ENCODE measurements at regions not wholly inside any gene's neighbourhood (a gene's known extent, or its start where the extent isn't known, plus 50 kb on each side); places are given as distances from the start of the nearest gene placed in this dataset.

DNA sequence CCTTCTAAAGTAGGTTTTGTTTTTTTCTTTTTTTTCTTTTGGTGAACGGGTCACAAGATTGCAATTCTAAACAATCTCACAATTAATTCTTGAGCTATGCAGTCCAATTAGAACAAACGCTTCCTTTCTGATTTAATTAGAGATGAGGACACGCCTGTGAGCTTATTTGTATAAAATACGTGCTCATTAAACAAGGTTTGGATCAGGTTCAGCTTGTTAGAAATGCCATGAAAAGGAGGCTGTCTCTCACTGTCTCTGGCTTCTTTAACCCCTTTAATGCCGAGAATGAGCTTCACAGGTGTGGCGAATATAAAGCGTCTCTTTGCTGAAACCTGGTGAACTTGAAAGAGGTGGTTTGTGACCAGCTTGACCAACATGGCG is 191.8 kb downstream of the GAS1 start:
- H3K4me3 ChIP-seq (ENCODE audit: low read length): no peak overlapping the region
- no peak overlapping the region for H3K9ac ChIP-seq (ENCODE audit: low read depth, low read length)
- no peak overlapping the region for H3K27ac ChIP-seq (ENCODE audit: low read length)
- H3K4me1 ChIP-seq (ENCODE audit: insufficient read depth, low read length): no peaks in the 10 kb centered on the region
- no peaks in the 10 kb centered on the region for H3K27me3 ChIP-seq (ENCODE audit: insufficient read depth, low read length)
- no peaks in the 10 kb centered on the region for H3K9me3 ChIP-seq (ENCODE audit: insufficient read depth, low read depth, low read length)
- no peaks in the 10 kb centered on the region for H3K36me3 ChIP-seq (ENCODE audit: insufficient read depth, low read depth, low read length)

DNA sequence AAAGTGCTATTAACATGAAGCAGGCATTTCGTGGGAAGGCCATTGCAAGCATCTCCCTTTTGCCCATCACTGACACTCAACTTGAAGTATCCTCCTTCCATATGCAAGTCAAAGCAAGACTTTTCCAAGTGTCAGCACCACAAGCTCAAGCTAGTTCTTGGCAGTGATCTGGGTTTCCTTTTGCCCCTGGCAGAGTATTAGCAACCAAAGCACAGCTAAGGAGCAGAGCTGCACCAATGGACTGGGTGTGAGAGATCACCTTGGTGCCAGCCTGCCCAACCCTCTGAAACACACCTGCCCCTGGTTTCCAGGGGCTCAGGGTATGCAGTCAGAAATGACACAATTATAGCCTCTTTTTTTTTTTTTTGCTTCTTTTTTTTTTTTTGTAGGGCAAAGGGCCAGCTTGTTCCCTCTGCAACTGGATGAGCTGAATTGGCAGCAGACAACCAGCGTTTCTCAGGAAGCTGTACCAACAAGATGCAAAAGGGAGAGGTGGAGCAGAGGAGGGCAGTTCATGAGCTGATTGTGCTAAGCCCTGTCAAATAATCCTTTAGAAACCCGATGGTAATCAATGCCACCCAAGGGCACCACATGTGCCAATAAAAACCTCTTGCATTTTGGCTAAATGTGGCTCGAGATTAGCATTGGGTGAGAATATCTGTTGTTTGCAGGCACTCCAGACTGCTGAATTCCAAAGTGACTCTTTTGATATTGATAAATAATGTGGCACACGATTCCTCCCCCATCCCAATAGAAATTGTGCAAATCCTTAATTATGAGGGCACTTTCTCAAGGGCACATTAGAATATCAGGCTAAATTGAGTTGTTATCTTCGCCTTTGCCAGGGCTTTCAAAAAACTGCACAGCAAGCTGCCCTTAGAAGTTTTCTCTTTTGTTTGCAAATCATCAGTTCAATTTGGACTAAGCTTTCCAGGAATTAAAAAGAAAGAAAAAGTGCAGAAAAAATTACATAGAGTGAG is 192.4 kb downstream of the GAS1 start:
- H3K4me3 ChIP-seq (ENCODE audit: low read length): no peak overlapping the region

DNA sequence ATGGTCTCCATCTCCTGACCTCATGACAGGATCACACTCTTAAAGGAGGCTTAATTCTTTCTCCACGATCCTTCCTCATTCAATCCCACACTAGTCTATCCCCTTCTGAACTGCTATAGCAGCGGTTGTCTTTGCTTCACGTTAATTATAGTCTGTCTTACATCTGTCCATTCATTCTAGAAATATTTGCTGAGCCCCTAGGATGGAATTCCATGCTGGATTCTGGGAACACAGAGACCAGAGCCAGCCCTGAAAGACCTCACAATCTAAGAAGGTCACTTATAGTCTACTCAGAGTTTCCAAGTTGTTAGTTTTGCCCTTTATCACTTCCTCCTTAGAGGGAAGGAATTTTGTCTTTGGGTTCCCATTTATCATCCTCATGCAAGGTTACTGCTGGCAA is 193.5 kb downstream of the GAS1 start:
- H3K27ac ChIP-seq (ENCODE audit: low read length): no peak overlapping the region
- H3K36me3 ChIP-seq (ENCODE audit: insufficient read depth, low read depth, low read length): no peaks in the 10 kb centered on the region
- H3K4me3 ChIP-seq (ENCODE audit: low read length): no peak overlapping the region
- H3K9ac ChIP-seq (ENCODE audit: low read depth, low read length): no peak overlapping the region
- H3K4me1 ChIP-seq (ENCODE audit: insufficient read depth, low read length): no peaks in the 10 kb centered on the region
- no peaks in the 10 kb centered on the region for H3K9me3 ChIP-seq (ENCODE audit: insufficient read depth, low read depth, low read length)
- H3K27me3 ChIP-seq (ENCODE audit: insufficient read depth, low read length): no peaks in the 10 kb centered on the region

More for the DNA sequence above, 192.4 kb downstream of the GAS1 start:
- no peaks in the 10 kb centered on the region for H3K36me3 ChIP-seq (ENCODE audit: insufficient read depth, low read depth, low read length)
- H3K27me3 ChIP-seq (ENCODE audit: insufficient read depth, low read length): no peaks in the 10 kb centered on the region
- no peak overlapping the region for H3K9ac ChIP-seq (ENCODE audit: low read depth, low read length)
- H3K4me1 ChIP-seq (ENCODE audit: insufficient read depth, low read length): no peaks in the 10 kb centered on the region
- H3K9me3 ChIP-seq (ENCODE audit: insufficient read depth, low read depth, low read length): no peaks in the 10 kb centered on the region
- no peak overlapping the region for H3K27ac ChIP-seq (ENCODE audit: low read length)

- Histone ChIP-seq H3K9me3 (ENCODE audit: insufficient read depth, low read depth, low read length) (no peaks in the 10 kb centered on the region), H3K4me1 (ENCODE audit: insufficient read depth, low read length) (no peaks in the 10 kb centered on the region), H3K36me3 (ENCODE audit: insufficient read depth, low read depth, low read length) (no peaks in the 10 kb centered on the region), H3K27ac (ENCODE audit: low read length) (no peak overlapping the region), H3K9ac (ENCODE audit: low read depth, low read length) (no peak overlapping the region), H3K4me3 (ENCODE audit: low read length) (no peak overlapping the region), H3K27me3 (ENCODE audit: insufficient read depth, low read length) (no peaks in the 10 kb centered on the region)
Observed at GRCh38 chr9:86752733-86753132, 194.6 kb downstream of the GAS1 start.

DNA sequence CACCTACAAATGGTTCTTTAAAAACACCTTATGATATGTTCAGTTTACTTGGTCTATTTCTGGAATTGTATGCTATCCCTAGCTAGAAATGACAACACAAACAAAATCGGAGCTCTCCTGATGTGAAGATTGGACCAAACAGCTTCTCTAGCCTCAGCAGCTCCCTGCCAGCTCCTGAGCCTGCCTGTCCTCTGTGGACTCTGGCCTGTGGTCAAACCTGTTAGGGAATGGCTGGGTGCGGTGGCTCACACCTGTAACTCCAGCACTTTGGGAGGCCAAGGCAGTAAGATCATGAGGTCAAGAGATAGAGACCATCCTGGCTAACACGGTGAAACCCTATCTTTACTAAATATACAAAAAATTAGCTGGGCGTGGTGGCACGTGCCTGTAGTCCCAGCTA is 195.3 kb downstream of the GAS1 start:
- H3K4me3 ChIP-seq (ENCODE audit: low read length): no peak overlapping the region
- H3K27me3 ChIP-seq (ENCODE audit: insufficient read depth, low read length): no peaks in the 10 kb centered on the region
- H3K27ac ChIP-seq (ENCODE audit: low read length): no peak overlapping the region
- H3K9ac ChIP-seq (ENCODE audit: low read depth, low read length): no peak overlapping the region
- no peaks in the 10 kb centered on the region for H3K9me3 ChIP-seq (ENCODE audit: insufficient read depth, low read depth, low read length)
- no peaks in the 10 kb centered on the region for H3K4me1 ChIP-seq (ENCODE audit: insufficient read depth, low read length)
- no peaks in the 10 kb centered on the region for H3K36me3 ChIP-seq (ENCODE audit: insufficient read depth, low read depth, low read length)

DNA sequence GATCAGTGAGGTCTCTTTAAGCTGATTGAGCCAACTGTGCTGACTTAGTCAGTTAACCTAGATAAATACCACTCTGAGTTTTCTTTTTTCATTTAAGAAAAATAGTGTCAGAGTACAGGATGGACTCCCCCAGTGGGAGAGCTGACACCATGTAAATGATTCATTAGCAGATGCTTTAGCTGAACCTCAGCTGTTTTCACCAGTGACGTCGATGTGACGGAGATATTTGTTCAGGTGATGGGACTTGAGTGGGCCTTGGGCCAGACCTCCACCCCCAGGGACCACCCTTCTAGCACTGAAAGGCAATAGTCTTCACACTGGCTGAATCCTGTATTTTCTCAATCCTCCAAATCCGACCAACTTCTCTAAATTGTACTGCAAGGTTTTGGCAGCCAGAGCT is 196.1 kb downstream of the GAS1 start:
- no peaks in the 10 kb centered on the region for H3K36me3 ChIP-seq (ENCODE audit: insufficient read depth, low read depth, low read length)
- no peaks in the 10 kb centered on the region for H3K27me3 ChIP-seq (ENCODE audit: insufficient read depth, low read length)
- no peak overlapping the region for H3K9ac ChIP-seq (ENCODE audit: low read depth, low read length)
- no peaks in the 10 kb centered on the region for H3K4me1 ChIP-seq (ENCODE audit: insufficient read depth, low read length)
- H3K4me3 ChIP-seq (ENCODE audit: low read length): no peak overlapping the region
- no peaks in the 10 kb centered on the region for H3K9me3 ChIP-seq (ENCODE audit: insufficient read depth, low read depth, low read length)
- H3K27ac ChIP-seq (ENCODE audit: low read length): no peak overlapping the region

DNA sequence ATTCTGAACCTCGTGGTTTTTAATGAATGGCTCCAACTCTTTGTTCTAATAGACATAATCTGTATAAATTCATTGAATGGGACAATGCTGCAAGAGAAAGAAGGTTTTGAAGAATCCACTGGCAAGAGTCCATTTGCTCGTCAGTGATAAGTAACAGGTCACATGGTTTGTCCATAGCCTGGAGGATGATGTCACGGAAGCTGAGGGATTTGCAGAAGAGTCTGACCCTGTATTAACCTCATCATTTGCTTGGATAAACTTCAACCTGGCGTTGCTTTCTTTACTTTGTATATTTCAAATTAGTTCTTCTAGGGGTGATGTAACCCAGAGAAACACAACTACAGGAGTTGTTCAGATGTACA is 197.4 kb downstream of the GAS1 start:
- Histone ChIP-seq H3K9me3 (ENCODE audit: insufficient read depth, low read depth, low read length) (no peaks in the 10 kb centered on the region), H3K4me3 (ENCODE audit: low read length) (no peak overlapping the region), H3K27me3 (ENCODE audit: insufficient read depth, low read length) (no peaks in the 10 kb centered on the region), H3K4me1 (ENCODE audit: insufficient read depth, low read length) (no peaks in the 10 kb centered on the region), H3K9ac (ENCODE audit: low read depth, low read length) (no peak overlapping the region), H3K27ac (ENCODE audit: low read length) (no peak overlapping the region), H3K36me3 (ENCODE audit: insufficient read depth, low read depth, low read length) (no peaks in the 10 kb centered on the region)

GRCh38 chr9:86749161-86749893 is 198.0 kb downstream of the GAS1 start:
- Histone ChIP-seq H3K36me3 (ENCODE audit: insufficient read depth, low read depth, low read length) (no peaks in the 10 kb centered on the region), H3K27ac (ENCODE audit: low read length) (no peak overlapping the region), H3K4me3 (ENCODE audit: low read length) (no peak overlapping the region), H3K4me1 (ENCODE audit: insufficient read depth, low read length) (no peaks in the 10 kb centered on the region), H3K9ac (ENCODE audit: low read depth, low read length) (no peak overlapping the region), H3K27me3 (ENCODE audit: insufficient read depth, low read length) (no peaks in the 10 kb centered on the region), H3K9me3 (ENCODE audit: insufficient read depth, low read depth, low read length) (no peaks in the 10 kb centered on the region)

DNA sequence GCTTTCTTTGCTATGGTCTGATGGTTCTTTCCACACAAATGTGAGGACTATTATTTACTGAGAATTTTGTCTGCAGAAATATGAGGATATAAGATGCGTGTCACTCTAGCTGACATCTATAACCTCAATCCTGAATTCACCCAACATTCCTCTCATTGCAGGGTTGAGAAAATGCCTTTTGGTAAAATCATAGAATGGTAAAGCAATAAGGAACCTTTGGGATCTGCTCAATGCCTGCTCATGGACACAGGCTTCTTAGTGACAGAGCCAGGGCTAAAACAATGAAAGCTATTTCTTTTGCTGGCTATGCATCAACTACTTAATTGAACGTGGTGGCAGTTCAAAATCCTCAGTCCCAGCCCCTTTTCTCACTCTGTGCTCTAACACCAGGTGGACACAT is 199.6 kb downstream of the GAS1 start:
- no peak overlapping the region for H3K9ac ChIP-seq (ENCODE audit: low read depth, low read length)
- H3K36me3 ChIP-seq (ENCODE audit: insufficient read depth, low read depth, low read length): no peaks in the 10 kb centered on the region
- H3K27ac ChIP-seq (ENCODE audit: low read length): no peak overlapping the region
- H3K4me3 ChIP-seq (ENCODE audit: low read length): no peak overlapping the region
- no peaks in the 10 kb centered on the region for H3K9me3 ChIP-seq (ENCODE audit: insufficient read depth, low read depth, low read length)
- no peaks in the 10 kb centered on the region for H3K4me1 ChIP-seq (ENCODE audit: insufficient read depth, low read length)
- no peaks in the 10 kb centered on the region for H3K27me3 ChIP-seq (ENCODE audit: insufficient read depth, low read length)

- H3K4me3 ChIP-seq (ENCODE audit: low read length): no peak overlapping the region
- H3K27ac ChIP-seq (ENCODE audit: low read length): no peak overlapping the region
- H3K27me3 ChIP-seq (ENCODE audit: insufficient read depth, low read length): no peaks in the 10 kb centered on the region
- no peaks in the 10 kb centered on the region for H3K36me3 ChIP-seq (ENCODE audit: insufficient read depth, low read depth, low read length)
- no peak overlapping the region for H3K9ac ChIP-seq (ENCODE audit: low read depth, low read length)
- no peaks in the 10 kb centered on the region for H3K9me3 ChIP-seq (ENCODE audit: insufficient read depth, low read depth, low read length)
- H3K4me1 ChIP-seq (ENCODE audit: insufficient read depth, low read length): no peaks in the 10 kb centered on the region
Observed at GRCh38 chr9:86741311-86742208, 205.7 kb downstream of the GAS1 start.

DNA sequence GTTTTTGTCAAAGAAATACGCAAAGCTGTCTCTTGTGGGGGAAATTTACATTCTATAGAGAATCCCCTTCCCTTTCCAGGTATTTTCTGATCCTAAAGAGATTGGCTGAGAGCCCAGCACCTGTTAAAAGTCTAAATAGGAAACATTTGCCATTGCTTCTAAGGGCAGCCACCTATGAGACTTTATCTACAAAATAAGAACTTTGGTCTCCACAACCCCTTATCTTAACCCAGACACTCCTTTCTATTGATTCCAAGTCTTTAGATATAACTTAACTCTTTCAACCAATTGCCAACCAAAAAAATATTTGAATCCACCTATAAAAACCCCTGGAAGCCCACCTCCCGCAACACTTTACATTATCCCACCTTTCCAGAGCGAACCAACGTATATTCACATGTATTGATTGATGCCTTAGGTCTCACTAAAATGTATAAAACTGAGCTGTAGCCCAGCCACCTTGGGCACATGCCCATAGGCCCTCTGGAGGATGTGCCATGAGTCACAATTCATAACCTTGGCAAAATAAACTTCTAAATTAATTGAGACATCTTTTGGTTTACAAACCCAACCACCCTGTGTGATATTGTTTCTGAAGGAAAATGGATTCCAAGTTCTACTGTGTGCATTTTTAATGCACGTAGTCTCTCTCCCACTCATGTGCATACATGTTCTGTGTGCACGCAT is 211.4 kb downstream of the GAS1 start:
- H3K27ac ChIP-seq (ENCODE audit: low read length): no peak overlapping the region
- H3K9ac ChIP-seq (ENCODE audit: low read depth, low read length): no peak overlapping the region
- H3K4me3 ChIP-seq (ENCODE audit: low read length): no peak overlapping the region
- H3K27me3 ChIP-seq (ENCODE audit: insufficient read depth, low read length): no peaks in the 10 kb centered on the region
- H3K36me3 ChIP-seq (ENCODE audit: insufficient read depth, low read depth, low read length): no peaks in the 10 kb centered on the region
- H3K9me3 ChIP-seq (ENCODE audit: insufficient read depth, low read depth, low read length): no peaks in the 10 kb centered on the region
- no peaks in the 10 kb centered on the region for H3K4me1 ChIP-seq (ENCODE audit: insufficient read depth, low read length)

Measured in iPS-20b (cell line).